ENCODE measurements at regions not wholly inside any gene's neighbourhood (a gene's known extent, or its start where the extent isn't known, plus 50 kb on each side); places are given as distances from the start of the nearest gene placed in this dataset.

DNA sequence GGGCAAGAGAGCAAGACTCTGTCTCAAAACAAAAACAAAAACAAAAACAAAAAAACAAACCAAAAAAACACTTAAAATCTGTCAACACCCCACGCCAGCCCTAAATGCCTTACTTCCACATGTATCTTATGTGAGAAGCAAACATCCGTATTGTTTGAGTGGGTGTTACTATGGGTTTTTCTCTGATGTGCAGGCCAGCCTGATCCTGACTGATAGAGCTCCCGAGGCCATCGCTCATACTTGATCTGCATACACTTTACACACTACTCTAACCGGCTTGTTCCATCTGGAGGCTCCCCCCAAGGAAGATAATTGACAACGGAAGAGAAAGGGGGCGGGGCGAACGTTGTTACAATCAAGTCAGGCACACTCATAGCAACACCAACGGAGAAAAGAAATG lies 237.4 kb downstream of the TBL1XR1 start:
- H4K20me1 ChIP-seq (replicated peaks; ENCODE audit: control insufficient read depth, insufficient read depth, low read length): no peaks in the 10 kb centered on the region
- no peaks in the 10 kb centered on the region for H3K36me3 ChIP-seq (ENCODE audit: control insufficient read depth, insufficient read depth, low read length)
- ChIA-PET POLR2A (interaction anchor here (0.6 to 0.9 kb wide), 3 partner anchors 10 to 1384 kb away, joined by 4 read pairs; no protein-coding TSS in a partner anchor), CTCF (ENCODE audit: low intra/inter-chr PET ratio) (no interaction called here)
- peak; percentile 92 for ATAC-seq
- in situ Hi-C loops (cut with MboI) (no loop called here), intact Hi-C loops (cut with micrococcal nuclease) (loop anchor here (10.0 kb wide), 1 partner anchor 225 kb away; no protein-coding TSS in a partner anchor)
- H3K4me2 ChIP-seq (ENCODE audit: insufficient read depth, low read length): peak overlapping the region; percentile 40
- H3K4me1 ChIP-seq (replicated peaks in 1 of 2; ENCODE audit: control insufficient read depth in 2 of 2, insufficient read depth in 2 of 2, low read length in 2 of 2): peaks cover 0 to 4% of the 10 kb centered on the region in 2 experiments; a peak in 2 of 5 replicates
- H3K9me1 ChIP-seq (ENCODE audit: control insufficient read depth, insufficient read depth, low read length): no peaks in the 10 kb centered on the region
- H3K79me2 ChIP-seq (ENCODE audit: control insufficient read depth, insufficient read depth, low read length): no peaks in the 10 kb centered on the region
- DNase-seq (ENCODE audit: extremely low read depth in 1 of 4, low spot score in 3 of 4): peak; percentile 35 to 85 (median 51)
- no peak overlapping the region for H3K4me3 ChIP-seq
- H2AFZ ChIP-seq (ENCODE audit: low read depth, low read length): peak overlapping the region; percentile 78
- H3K9me3 ChIP-seq (replicated peaks; ENCODE audit: control insufficient read depth, insufficient read depth, low read depth, low read length): no peaks in the 10 kb centered on the region; the same call in 1 of the 2 replicates
- BruUV-seq (replicated peaks): no TSS peak
- 0 out of 3 replicates have a peak overlapping the region, but pooled peaks have one; percentile 19 for H3K27ac ChIP-seq (ENCODE audit: extremely low read depth, low read depth, low read length)
- FAIRE-seq: peak; percentile 82
- 5% methylated on average over 10 of the region's 10 CpGs for WGBS (ENCODE audit: insufficient coverage, low coverage, missing lambda C conversion rate)
- no peak overlapping the region for H3K9ac ChIP-seq (ENCODE audit: insufficient read depth in 1 of 2, low read depth in 2 of 2, low read length in 2 of 2)
- no peaks in the 10 kb centered on the region for H3K27me3 ChIP-seq (ENCODE audit: control insufficient read depth in 2 of 2, insufficient read depth in 2 of 2, low read length in 2 of 2)
- no peak for TF ChIP-seq ZNF589 (CRISPR knock-in tag; IDR thresholded peaks at IDR 0.05; ENCODE audit: low read depth)
- TF ChIP-seq, protein P1, sequence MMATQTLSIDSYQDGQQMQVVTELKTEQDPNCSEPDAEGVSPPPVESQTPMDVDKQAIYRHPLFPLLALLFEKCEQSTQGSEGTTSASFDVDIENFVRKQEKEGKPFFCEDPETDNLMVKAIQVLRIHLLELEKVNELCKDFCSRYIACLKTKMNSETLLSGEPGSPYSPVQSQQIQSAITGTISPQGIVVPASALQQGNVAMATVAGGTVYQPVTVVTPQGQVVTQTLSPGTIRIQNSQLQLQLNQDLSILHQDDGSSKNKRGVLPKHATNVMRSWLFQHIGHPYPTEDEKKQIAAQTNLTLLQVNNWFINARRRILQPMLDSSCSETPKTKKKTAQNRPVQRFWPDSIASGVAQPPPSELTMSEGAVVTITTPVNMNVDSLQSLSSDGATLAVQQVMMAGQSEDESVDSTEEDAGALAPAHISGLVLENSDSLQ (IDR thresholded peaks at IDR 0.05): peak; percentile 80
- 0 out of 2 replicates have a peak, but pooled peaks have one; percentile 29 for TF ChIP-seq NFIC (IDR thresholded peaks at IDR 0.05)
- no peak for TF ChIP-seq ZNF780A (CRISPR knock-in tag; IDR thresholded peaks at IDR 0.05)
- TF ChIP-seq POLR2AphosphoS5 (IDR thresholded peaks at IDR 0.05; ENCODE audit: control insufficient read depth, insufficient read depth, low read depth, low read length): 0 out of 2 replicates have a peak, but pooled peaks have one; percentile 34
- peak; percentile 54; the same call in 1 of the 2 replicates for TF ChIP-seq TAL1 (IDR thresholded peaks at IDR 0.05)
- peak; percentile 60 for TF ChIP-seq DPF2 (IDR thresholded peaks at IDR 0.05)
- peak; percentile 72; the same call in 1 of the 2 replicates for TF ChIP-seq ARID1B (IDR thresholded peaks at IDR 0.05)
- TF ChIP-seq EHMT2 (IDR thresholded peaks at IDR 0.05): 0 out of 2 replicates have a peak, but pooled peaks have one; percentile 14
- peak; percentile 40 for TF ChIP-seq TCF3 (CRISPR knock-in tag; IDR thresholded peaks at IDR 0.05)
- peak; percentile 44; the same call in 1 of the 2 replicates for TF ChIP-seq EP300 (IDR thresholded peaks at IDR 0.05; ENCODE audit: low read length)
- no peak for TF ChIP-seq SIN3A (IDR thresholded peaks at IDR 0.05; ENCODE audit: borderline replicate concordance in 2 of 2, control insufficient read depth in 1 of 2, low read depth in 2 of 2, low read length in 2 of 2)
- TF ChIP-seq POLR3A (IDR thresholded peaks at IDR 0.05; ENCODE audit: borderline replicate concordance, extremely low read depth, insufficient read depth, insufficient read length): no peak
- TF ChIP-seq TEAD4 (IDR thresholded peaks at IDR 0.05; ENCODE audit: low read length): peak; percentile 54
- no peak for TF ChIP-seq TEAD4 (CRISPR knock-in tag; IDR thresholded peaks at IDR 0.05; ENCODE audit: borderline replicate concordance)
- TF ChIP-seq EGR1 (conservative IDR thresholded peaks at IDR 0.05): peak; percentile 55
- TF ChIP-seq RFX1 (IDR thresholded peaks at IDR 0.05): peak; percentile 28; the same call in 1 of the 2 replicates
- peak; percentile 85 for TF ChIP-seq MEIS2 (IDR thresholded peaks at IDR 0.05; ENCODE audit: partially characterized antibody)
- peak in 1 of 2 experiments; percentile 40; a peak in 1 of 4 replicates for TF ChIP-seq TRIM24 (IDR thresholded peaks at IDR 0.05)
- TF ChIP-seq FOXK2 (conservative IDR thresholded peaks at IDR 0.05 in 1 of 2, IDR thresholded peaks at IDR 0.05 in 1 of 2; ENCODE audit: low read depth in 2 of 2): 0 out of 4 replicates have a peak, but pooled peaks of 1 of the 2 experiments have one; percentile 27
- peak; percentile 83 for TF ChIP-seq CBFA2T3 (IDR thresholded peaks at IDR 0.05)
- peak; percentile 61 for TF ChIP-seq NCOR1 (IDR thresholded peaks at IDR 0.05)
- peak; percentile 33; the same call in 1 of the 2 replicates for TF ChIP-seq SOX6 (IDR thresholded peaks at IDR 0.05)

Data from K562 (cell line).